WI38 (cell line): ENCODE measurements at regions not wholly inside any gene's neighbourhood (a gene's known extent, or its start where the extent isn't known, plus 50 kb on each side); places are given as distances from the start of the nearest gene placed in this dataset.

Source experiments
- H3K4me3 ChIP-seq: 2 replicates; pipeline ENCODE4 v1.5.1; 2011; ENCODE audit warnings: low read depth, mild to moderate bottlenecking, control low read depth, low read length
- TF ChIP-seq, protein P1 (sequence below): IDR thresholded peaks from 2 replicates; pipeline ENCODE4 v1.5.1; 2012; ENCODE audit warnings: low read depth, mild to moderate bottlenecking, control low read depth, low read length

DNA sequence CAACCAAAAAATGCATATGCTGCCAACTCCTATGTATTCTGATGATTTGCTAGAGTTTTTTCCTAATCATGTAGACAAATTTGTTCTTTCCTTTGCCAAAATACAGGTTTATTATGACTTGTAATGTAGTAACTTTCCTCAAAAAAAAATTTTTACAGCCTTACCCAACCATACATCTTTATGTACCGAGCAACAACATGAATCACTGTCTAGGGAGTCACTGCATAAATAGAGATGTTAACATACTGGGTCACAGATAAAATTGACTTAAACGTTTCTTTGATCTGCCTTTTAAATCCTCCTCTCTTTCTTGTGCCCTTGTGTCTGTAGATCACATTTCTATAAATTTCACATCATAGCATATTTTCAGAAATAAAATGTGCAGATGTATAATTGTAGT is 143.6 kb downstream of the MBD2 start:
- TF ChIP-seq, protein P1, sequence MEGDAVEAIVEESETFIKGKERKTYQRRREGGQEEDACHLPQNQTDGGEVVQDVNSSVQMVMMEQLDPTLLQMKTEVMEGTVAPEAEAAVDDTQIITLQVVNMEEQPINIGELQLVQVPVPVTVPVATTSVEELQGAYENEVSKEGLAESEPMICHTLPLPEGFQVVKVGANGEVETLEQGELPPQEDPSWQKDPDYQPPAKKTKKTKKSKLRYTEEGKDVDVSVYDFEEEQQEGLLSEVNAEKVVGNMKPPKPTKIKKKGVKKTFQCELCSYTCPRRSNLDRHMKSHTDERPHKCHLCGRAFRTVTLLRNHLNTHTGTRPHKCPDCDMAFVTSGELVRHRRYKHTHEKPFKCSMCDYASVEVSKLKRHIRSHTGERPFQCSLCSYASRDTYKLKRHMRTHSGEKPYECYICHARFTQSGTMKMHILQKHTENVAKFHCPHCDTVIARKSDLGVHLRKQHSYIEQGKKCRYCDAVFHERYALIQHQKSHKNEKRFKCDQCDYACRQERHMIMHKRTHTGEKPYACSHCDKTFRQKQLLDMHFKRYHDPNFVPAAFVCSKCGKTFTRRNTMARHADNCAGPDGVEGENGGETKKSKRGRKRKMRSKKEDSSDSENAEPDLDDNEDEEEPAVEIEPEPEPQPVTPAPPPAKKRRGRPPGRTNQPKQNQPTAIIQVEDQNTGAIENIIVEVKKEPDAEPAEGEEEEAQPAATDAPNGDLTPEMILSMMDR = no peak

DNA sequence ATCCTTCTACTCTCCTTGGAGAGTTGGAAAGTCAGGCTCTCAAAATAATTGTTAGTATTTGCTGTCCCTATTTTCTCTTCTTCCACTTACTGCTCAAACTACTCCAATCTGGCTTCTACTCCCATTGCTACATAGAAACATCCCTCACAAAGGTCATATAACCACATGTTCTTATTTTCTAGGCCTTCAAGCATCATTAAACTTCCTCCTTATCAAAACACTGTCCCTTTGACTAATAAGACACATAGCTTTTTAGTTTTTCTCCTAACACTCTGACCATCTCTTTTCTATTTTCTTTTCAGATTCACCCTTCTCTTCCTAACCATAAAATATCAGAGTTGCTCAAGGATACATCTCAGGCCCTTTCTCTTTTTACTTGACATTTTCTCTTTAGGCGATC is 148.3 kb downstream of the MBD2 start:
- TF ChIP-seq, protein P1 = no peak
- no peak overlapping the region for H3K4me3 ChIP-seq

More for the DNA sequence above, 143.6 kb downstream of the MBD2 start:
- no peak overlapping the region for H3K4me3 ChIP-seq

DNA sequence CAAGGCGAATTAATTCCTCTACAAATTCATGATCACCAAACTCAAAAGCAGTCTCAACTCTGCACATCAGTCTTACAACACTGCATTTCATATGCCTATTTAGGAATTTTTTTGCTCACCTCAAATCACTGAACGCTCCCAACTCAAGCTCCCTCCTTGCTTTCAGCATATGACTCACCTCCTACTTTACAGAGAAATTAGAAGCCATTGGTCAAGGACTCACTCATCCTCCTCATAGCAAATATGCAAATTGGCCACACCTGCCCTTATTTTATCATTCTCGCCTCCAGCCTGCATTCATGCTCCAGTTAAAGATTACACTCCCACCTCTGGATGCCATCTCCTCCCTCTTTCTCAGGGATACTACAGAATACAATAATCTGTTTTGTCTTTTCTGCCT is 148.8 kb downstream of the MBD2 start:
- H3K4me3 ChIP-seq = no peak overlapping the region
- TF ChIP-seq, protein P1 = no peak

DNA sequence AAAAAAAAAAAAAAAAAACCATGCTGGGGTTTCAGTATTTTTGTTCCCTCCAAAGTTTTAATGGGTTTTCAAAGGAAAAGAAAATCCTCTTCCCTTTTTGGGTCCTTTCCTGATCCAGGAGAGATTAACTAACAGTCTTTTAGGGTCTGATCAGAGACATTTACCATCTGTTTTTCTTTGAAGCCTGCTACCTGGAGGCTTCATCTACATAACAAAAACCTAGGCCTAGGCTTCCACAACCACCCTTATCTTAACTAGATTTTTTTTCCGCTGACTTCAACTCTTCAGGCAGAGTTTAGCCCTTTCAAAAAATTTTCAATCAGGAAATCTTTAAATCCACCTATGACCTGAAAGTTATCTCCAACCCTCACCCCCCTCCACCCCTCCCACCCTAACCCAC is 154.7 kb downstream of the MBD2 start:
- TF ChIP-seq, protein P1 = no peak
- no peak overlapping the region for H3K4me3 ChIP-seq

DNA sequence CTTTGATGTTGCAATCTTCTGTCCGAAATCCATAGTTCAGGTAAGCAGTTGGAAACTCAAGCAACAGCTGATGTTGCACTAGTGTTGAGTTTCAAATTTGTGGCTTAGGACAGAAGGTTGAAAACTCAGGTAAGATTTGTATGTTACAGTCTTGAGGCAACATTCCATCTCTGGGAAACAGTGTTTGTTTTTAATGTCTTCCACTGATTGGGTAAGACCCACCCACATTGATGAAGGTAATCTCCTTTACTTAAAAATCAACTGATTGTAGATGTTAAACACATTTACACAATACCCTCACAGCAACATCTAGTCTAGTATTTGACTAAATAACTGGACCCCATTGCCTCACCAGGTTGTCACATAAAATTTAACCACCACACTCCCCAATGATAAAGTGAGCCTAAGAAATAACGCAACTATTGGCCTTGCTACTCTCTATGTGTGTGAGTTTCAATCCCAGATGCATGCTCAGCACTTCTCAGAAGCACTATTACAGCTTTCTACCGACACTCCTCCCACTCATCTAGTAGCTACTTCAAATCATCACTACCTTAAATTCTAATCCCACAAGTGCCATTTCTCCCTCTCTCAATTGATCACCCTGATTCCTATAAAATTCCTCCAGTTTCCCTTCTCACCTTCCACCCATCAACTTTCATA is 164.0 kb downstream of the MBD2 start:
- H3K4me3 ChIP-seq = no peak overlapping the region
- TF ChIP-seq, protein P1 = no peak

DNA sequence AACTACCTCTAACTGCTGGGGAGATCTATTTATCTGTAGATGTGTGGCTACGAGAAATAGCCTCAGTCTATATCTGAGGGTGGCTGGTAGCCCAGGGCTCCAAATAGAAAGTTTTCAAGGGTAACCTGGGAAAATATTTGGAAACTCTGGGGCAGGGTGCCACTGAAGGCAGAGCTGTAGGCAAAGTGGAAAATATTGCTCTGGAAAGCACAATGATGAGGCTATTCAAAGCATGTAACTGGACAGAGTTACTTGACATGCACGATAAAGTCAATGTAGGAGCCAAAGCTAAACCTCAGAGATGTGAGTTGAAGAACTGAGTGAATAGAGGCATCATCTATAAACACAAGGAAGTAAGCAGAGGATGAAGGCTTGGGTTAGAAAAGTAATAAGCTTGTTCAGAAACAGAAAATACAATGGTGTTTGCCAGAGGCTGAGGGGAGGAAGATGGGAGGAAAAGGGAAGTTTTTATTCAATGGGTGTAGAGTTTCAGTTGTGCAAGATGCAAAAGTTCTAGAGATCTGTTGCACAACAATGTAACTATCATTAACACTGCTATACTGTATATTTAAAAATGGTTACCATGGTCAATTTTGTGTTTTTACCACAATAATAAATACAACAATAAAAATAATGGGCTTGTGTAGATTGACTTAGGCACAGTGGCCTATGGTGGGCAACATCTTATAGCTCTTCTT is 171.6 kb downstream of the MBD2 start:
- TF ChIP-seq, protein P1 = no peak
- H3K4me3 ChIP-seq = no peak overlapping the region

DNA sequence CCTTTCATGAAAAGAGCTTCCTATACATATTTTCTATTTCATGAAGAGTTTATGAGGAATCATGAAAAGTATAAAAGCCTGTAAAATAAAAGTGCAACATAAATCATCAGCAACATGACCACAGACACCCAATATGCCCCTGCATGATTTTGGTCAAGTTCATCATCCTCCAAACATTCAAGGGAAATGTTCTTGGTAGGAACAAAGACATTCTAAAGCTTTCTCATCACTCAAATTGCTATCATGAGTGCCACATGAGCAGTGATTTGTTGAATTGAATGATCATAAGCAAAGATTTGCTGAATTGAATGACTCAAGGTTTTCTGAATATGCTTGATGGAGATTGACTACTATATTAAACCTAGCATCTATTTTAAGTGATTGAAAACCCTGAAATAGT is 172.2 kb downstream of the MBD2 start:
- TF ChIP-seq, protein P1 = no peak
- no peak overlapping the region for H3K4me3 ChIP-seq
